Caco-2 (cell line): ENCODE measurements at regions not wholly inside any gene's neighbourhood (a gene's known extent, or its start where the extent isn't known, plus 50 kb on each side); places are given as distances from the start of the nearest gene placed in this dataset.

ENCODE experiments used
- BruUV-seq: library from RNA; stranded (reverse); fragments of 400-500 nt; replicated peaks from 2 replicates; lab custom pipeline; 2021; lab: Mats Ljungman, UMichigan
- CTCF ChIA-PET: fragments of 300-600 bp; sonication (Branson Sonifier 250); formaldehyde crosslinking; loops from one replicate; lab custom pipeline; 2022; ENCODE audit warnings: antibody characterized with exemption; lab: Charles Lee
- POLR2A ChIA-PET: fragments of 300-600 bp; sonication (Branson Sonifier 250); formaldehyde crosslinking; loops from one replicate; lab custom pipeline; 2022; ENCODE audit warnings: antibody characterized with exemption; lab: Charles Lee
- DNase-seq, 2 experiments: peaks; one replicate each; pipeline versions ENCODE4 v3.0.0 to v3.0.0-alpha.2; 2020 to 2022
- H3K27me3 ChIP-seq: replicated peaks from 2 replicates; pipeline ENCODE4 v1.6.0; 2011; ENCODE audit warnings: low read length; ENCODE audit not compliant: control insufficient read depth, insufficient read depth
- H3K36me3 ChIP-seq: 2 replicates; pipeline ENCODE4 v1.5.1; 2011; ENCODE audit warnings: low read length; ENCODE audit not compliant: control insufficient read depth, insufficient read depth
- H3K4me1 ChIP-seq: fragments of 250-450 bp; sonication (Bioruptor Pico); 2 replicates; pipeline ENCODE4 v1.5.1; 2020; ENCODE audit warnings: mild to moderate bottlenecking
- H3K4me3 ChIP-seq: 2 replicates; pipeline ENCODE4 v1.5.1; 2011; ENCODE audit warnings: low read depth, mild to moderate bottlenecking, control low read depth, low read length
- H3K9me3 ChIP-seq: fragments of 250-450 bp; sonication (Bioruptor Pico); 2 replicates; pipeline ENCODE4 v1.5.1; 2020; ENCODE audit warnings: mild to moderate bottlenecking, moderate library complexity
- H3K27ac Mint-ChIP-seq: one replicate; pipeline ENCODE4 v1.8.0; 2022; ENCODE audit warnings: mixed read lengths; ENCODE audit not compliant: unreplicated experiment
- H3K27me3 Mint-ChIP-seq: one replicate; pipeline ENCODE4 v1.8.0; 2022; ENCODE audit warnings: mixed read lengths; ENCODE audit not compliant: insufficient read depth, unreplicated experiment
- H3K36me3 Mint-ChIP-seq: one replicate; pipeline ENCODE4 v1.8.0; 2022; ENCODE audit warnings: mild to moderate bottlenecking, mixed read lengths; ENCODE audit not compliant: insufficient read depth, unreplicated experiment
- H3K4me1 Mint-ChIP-seq: one replicate; pipeline ENCODE4 v1.8.0; 2022; ENCODE audit warnings: low read depth, mixed read lengths; ENCODE audit not compliant: unreplicated experiment
- H3K4me3 Mint-ChIP-seq: one replicate; pipeline ENCODE4 v1.8.0; 2022; ENCODE audit warnings: mild to moderate bottlenecking, moderate library complexity, mixed read lengths; ENCODE audit not compliant: unreplicated experiment
- H3K9me3 Mint-ChIP-seq: one replicate; pipeline ENCODE4 v1.8.0; 2022; ENCODE audit warnings: mixed read lengths; ENCODE audit not compliant: unreplicated experiment
- CTCF ChIP-seq, 2 experiments: fragments of 200-600 bp in 1 of 2; IDR thresholded peaks; 1 replicate in 1 of 2; 2 replicates in 1 of 2; pipeline versions ENCODE4 v1.5.1 to v1.8.0; 2011 to 2022; ENCODE audit warnings: antibody characterized with exemption in 1 of 2, control low read depth in 1 of 2, inconsistent platforms in 1 of 2, low read depth in 1 of 2, low read length in 1 of 2, mild to moderate bottlenecking in 1 of 2, moderate library complexity in 1 of 2; ENCODE audit not compliant: insufficient read depth in 1 of 2, severe bottlenecking in 1 of 2, unreplicated experiment in 1 of 2
- intact Hi-C: fragments of 100-400 bp; cut with micrococcal nuclease; formaldehyde crosslinking; loops from one replicate; pipeline ENCODE4 v1.10.0; 2022; ENCODE audit not compliant: unreplicated experiment

DNA sequence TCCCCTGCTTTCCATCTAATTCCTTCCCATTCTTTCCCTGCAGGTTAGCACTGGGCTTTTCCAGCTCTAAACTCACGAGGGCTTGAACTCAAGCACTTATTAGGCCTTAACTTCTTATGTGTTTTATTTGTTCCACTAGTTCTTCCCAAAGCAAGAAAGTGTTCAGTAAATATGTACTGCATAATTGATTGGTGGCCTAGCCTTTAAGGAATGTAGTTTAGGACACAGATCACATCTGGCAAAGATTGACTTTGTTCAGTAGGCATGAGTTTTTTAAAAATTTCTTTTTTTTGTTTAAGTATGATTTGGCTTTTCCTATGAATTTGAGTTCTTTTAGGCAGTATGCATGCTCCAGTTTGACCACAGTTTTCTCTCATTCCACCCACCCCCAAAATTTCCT lies 285.2 kb downstream of the NPR3 start:
- no peak for TF ChIP-seq CTCF (IDR thresholded peaks at IDR 0.05; ENCODE audit: insufficient read depth in 1 of 2, low read depth in 1 of 2, low read length in 1 of 2, severe bottlenecking in 1 of 2, unreplicated experiment in 1 of 2)
- Mint-ChIP-seq H3K27me3 (no peaks in the 10 kb centered on the region), H3K4me3 (no peak overlapping the region), H3K36me3 (no peaks in the 10 kb centered on the region), H3K4me1 (no peaks in the 10 kb centered on the region), H3K27ac (no peak overlapping the region), H3K9me3 (peaks cover 7% of the 10 kb centered on the region)
- Histone ChIP-seq H3K36me3 (no peaks in the 10 kb centered on the region), H3K9me3 (no peaks in the 10 kb centered on the region), H3K27me3 (no peaks in the 10 kb centered on the region), H3K4me1 (no peaks in the 10 kb centered on the region), H3K4me3 (no peak overlapping the region)
- POLR2A ChIA-PET, result no interaction called here
- DNase-seq, result no peak
- intact Hi-C loops, result no loop called here
- CTCF ChIA-PET, result no interaction called here
- BruUV-seq, result no TSS peak

DNA sequence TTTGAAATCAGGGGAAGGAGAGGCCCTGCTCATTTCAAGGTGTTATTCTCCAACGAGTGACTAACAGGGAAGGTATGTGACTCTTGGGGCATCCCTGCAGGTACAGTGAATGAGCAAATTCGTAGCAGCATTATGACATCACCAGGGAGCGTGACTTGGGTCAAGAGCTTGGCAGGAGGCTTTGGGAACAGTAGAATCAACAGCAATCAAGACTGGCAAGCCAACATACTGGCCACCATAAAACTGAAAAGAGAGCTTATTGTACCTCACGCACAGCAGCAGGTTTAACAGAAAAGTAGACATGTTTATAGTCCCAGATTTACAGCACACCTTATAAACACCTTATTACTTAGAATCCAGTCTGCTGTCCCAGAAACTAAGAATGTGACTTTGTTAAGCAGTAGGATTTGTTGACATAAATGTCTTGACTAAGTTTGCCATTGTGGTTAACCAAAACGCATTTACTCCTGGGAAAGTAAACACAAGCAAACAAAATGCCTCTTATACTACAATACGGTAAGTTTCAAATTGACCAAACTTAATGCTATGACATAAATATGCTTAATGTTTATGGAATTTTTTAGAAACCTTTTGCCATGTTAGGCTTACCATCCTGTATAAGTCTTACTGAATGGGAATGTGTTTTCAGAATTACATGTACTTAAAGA lies 297.8 kb downstream of the NPR3 start:
- POLR2A ChIA-PET, result no interaction called here

DNA sequence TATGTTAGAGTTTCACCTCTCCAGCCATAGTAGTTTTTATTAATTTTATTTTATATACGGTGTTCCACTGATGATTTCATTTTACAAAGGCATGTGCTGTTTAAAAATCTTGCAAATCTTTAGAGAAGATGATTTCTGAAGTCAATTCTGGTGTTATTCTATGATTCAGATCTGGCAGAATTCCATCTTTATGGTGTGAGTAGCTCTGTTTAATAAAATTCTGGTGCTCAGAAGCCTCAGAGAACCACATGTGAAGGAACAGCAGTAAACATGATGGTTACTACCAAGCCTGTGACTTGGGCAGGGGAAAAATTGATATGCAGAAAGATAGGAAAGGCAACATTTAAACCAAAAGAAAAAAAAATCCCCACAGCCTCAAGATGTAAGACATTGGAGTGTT lies 299.7 kb downstream of the NPR3 start:
- no peak overlapping the region for H3K4me3 Mint-ChIP-seq
- ChIA-PET POLR2A (no interaction called here), CTCF (no interaction called here)
- H3K4me1 Mint-ChIP-seq, result no peaks in the 10 kb centered on the region
- H3K27me3 ChIP-seq, result no peaks in the 10 kb centered on the region
- H3K4me3 ChIP-seq, result no peak overlapping the region
- peaks cover 10% of the 10 kb centered on the region for H3K9me3 Mint-ChIP-seq
- no peak for DNase-seq
- H3K36me3 Mint-ChIP-seq, result no peaks in the 10 kb centered on the region
- no peak overlapping the region for H3K27ac Mint-ChIP-seq
- H3K36me3 ChIP-seq, result no peaks in the 10 kb centered on the region
- BruUV-seq, result no TSS peak
- H3K9me3 ChIP-seq, result peaks cover 4% of the 10 kb centered on the region
- no peaks in the 10 kb centered on the region for H3K4me1 ChIP-seq
- TF ChIP-seq CTCF (IDR thresholded peaks at IDR 0.05; ENCODE audit: insufficient read depth in 1 of 2, low read depth in 1 of 2, low read length in 1 of 2, severe bottlenecking in 1 of 2, unreplicated experiment in 1 of 2), result no peak
- H3K27me3 Mint-ChIP-seq, result no peaks in the 10 kb centered on the region
- intact Hi-C loops, result no loop called here

More for the DNA sequence above, 297.8 kb downstream of the NPR3 start:
- Histone ChIP-seq H3K4me1 (no peaks in the 10 kb centered on the region), H3K4me3 (no peak overlapping the region), H3K36me3 (no peaks in the 10 kb centered on the region), H3K9me3 (peaks cover 8% of the 10 kb centered on the region), H3K27me3 (no peaks in the 10 kb centered on the region)
- no peaks in the 10 kb centered on the region for H3K27me3 Mint-ChIP-seq
- TF ChIP-seq CTCF (IDR thresholded peaks at IDR 0.05; ENCODE audit: insufficient read depth in 1 of 2, low read depth in 1 of 2, low read length in 1 of 2, severe bottlenecking in 1 of 2, unreplicated experiment in 1 of 2), result no peak
- DNase-seq, result no peak
- H3K4me1 Mint-ChIP-seq, result no peaks in the 10 kb centered on the region
- H3K9me3 Mint-ChIP-seq, result peaks cover 5% of the 10 kb centered on the region
- intact Hi-C loops, result no loop called here
- CTCF ChIA-PET, result no interaction called here
- no peaks in the 10 kb centered on the region for H3K36me3 Mint-ChIP-seq
- BruUV-seq, result no TSS peak
- no peak overlapping the region for H3K4me3 Mint-ChIP-seq
- H3K27ac Mint-ChIP-seq, result no peak overlapping the region
